ENCODE measurements at regions not wholly inside any gene's neighbourhood (a gene's known extent, or its start where the extent isn't known, plus 50 kb on each side); places are given as distances from the start of the nearest gene placed in this dataset.

DNA sequence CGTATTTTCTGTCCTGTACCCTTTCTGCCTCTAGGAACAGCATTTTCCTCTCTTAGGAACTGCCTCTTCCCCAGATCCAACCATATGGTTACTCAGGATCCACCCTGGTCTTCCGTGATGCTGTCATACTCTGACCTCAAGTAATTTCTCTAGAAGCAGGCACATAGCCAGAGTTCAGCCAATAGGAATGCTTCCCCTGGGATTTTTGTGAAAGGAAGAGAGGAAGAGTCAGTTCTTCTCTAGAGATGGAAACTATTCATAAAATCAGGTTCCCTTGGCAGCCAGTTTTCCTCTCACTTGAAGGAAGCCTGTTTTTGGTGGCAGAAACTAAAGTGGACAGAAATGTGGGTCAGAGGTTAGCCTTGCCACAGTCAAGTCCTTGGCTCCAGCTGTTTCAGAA lies 400.1 kb upstream of the PCSK5 start:
- Histone ChIP-seq H3K36me3 (ENCODE audit: insufficient read depth) (no peaks in the 10 kb centered on the region), H3K79me2 (replicated peaks; ENCODE audit: insufficient read depth) (no peaks in the 10 kb centered on the region), H2AFZ (0 out of 2 replicates have a peak overlapping the region, but pooled peaks have one; percentile 3), H4K20me1 (replicated peaks; ENCODE audit: insufficient read depth) (no peaks in the 10 kb centered on the region), H3K27me3 (ENCODE audit: insufficient read depth) (no peaks in the 10 kb centered on the region), H3K4me2 (no peak overlapping the region), H3K4me1 (ENCODE audit: insufficient read depth) (no peaks in the 10 kb centered on the region), H3K4me3 (no peak overlapping the region), H3F3A (replicated peaks; ENCODE audit: low read depth) (no peaks in the 10 kb centered on the region), H3K27ac (ENCODE audit: low read depth) (no peak overlapping the region), H3K9me2 (ENCODE audit: insufficient read depth) (no peaks in the 10 kb centered on the region; the same call in 1 of the 2 replicates)
- H3K27ac Mint-ChIP-seq, result no peak overlapping the region
- peaks cover 8% of the 10 kb centered on the region for H3K36me3 Mint-ChIP-seq (ENCODE audit: low read depth)
- H3K27me3 Mint-ChIP-seq (ENCODE audit: insufficient read depth, low read depth, poor library complexity), result peaks cover 2% of the 10 kb centered on the region
- TF ChIP-seq EZH2phosphoT487 (IDR thresholded peaks at IDR 0.05; ENCODE audit: unreplicated experiment) (no peak), STAT1 (IDR thresholded peaks at IDR 0.05; ENCODE audit: unreplicated experiment) (no peak), NANOG (IDR thresholded peaks at IDR 0.05; ENCODE audit: borderline replicate concordance) (no peak), EZH2 (IDR thresholded peaks at IDR 0.05; ENCODE audit: low read depth, unreplicated experiment) (no peak), ZNF331 (CRISPR knock-in tag; IDR thresholded peaks at IDR 0.05; ENCODE audit: low read depth) (no peak), JUNB (IDR thresholded peaks at IDR 0.05; ENCODE audit: unreplicated experiment) (no peak)
- TF ChIP-seq, protein P1, sequence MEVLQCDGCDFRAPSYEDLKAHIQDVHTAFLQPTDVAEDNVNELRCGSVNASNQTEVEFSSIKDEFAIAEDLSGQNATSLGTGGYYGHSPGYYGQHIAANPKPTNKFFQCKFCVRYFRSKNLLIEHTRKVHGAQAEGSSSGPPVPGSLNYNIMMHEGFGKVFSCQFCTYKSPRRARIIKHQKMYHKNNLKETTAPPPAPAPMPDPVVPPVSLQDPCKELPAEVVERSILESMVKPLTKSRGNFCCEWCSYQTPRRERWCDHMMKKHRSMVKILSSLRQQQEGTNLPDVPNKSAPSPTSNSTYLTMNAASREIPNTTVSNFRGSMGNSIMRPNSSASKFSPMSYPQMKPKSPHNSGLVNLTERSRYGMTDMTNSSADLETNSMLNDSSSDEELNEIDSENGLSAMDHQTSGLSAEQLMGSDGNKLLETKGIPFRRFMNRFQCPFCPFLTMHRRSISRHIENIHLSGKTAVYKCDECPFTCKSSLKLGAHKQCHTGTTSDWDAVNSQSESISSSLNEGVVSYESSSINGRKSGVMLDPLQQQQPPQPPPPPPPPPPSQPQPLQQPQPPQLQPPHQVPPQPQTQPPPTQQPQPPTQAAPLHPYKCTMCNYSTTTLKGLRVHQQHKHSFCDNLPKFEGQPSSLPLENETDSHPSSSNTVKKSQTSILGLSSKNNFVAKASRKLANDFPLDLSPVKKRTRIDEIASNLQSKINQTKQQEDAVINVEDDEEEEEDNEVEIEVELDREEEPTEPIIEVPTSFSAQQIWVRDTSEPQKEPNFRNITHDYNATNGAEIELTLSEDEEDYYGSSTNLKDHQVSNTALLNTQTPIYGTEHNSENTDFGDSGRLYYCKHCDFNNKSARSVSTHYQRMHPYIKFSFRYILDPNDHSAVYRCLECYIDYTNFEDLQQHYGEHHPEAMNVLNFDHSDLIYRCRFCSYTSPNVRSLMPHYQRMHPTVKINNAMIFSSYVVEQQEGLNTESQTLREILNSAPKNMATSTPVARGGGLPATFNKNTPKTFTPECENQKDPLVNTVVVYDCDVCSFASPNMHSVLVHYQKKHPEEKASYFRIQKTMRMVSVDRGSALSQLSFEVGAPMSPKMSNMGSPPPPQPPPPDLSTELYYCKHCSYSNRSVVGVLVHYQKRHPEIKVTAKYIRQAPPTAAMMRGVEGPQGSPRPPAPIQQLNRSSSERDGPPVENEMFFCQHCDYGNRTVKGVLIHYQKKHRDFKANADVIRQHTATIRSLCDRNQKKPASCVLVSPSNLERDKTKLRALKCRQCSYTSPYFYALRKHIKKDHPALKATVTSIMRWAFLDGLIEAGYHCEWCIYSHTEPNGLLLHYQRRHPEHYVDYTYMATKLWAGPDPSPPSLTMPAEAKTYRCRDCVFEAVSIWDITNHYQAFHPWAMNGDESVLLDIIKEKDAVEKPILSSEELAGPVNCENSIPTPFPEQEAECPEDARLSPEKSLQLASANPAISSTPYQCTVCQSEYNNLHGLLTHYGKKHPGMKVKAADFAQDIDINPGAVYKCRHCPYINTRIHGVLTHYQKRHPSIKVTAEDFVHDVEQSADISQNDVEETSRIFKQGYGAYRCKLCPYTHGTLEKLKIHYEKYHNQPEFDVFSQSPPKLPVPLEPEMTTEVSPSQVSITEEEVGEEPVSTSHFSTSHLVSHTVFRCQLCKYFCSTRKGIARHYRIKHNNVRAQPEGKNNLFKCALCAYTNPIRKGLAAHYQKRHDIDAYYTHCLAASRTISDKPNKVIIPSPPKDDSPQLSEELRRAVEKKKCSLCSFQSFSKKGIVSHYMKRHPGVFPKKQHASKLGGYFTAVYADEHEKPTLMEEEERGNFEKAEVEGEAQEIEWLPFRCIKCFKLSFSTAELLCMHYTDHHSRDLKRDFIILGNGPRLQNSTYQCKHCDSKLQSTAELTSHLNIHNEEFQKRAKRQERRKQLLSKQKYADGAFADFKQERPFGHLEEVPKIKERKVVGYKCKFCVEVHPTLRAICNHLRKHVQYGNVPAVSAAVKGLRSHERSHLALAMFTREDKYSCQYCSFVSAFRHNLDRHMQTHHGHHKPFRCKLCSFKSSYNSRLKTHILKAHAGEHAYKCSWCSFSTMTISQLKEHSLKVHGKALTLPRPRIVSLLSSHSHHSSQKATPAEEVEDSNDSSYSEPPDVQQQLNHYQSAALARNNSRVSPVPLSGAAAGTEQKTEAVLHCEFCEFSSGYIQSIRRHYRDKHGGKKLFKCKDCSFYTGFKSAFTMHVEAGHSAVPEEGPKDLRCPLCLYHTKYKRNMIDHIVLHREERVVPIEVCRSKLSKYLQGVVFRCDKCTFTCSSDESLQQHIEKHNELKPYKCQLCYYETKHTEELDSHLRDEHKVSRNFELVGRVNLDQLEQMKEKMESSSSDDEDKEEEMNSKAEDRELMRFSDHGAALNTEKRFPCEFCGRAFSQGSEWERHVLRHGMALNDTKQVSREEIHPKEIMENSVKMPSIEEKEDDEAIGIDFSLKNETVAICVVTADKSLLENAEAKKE (CRISPR knock-in tag; IDR thresholded peaks at IDR 0.05), result no peak
- TF ChIP-seq, protein P2, sequence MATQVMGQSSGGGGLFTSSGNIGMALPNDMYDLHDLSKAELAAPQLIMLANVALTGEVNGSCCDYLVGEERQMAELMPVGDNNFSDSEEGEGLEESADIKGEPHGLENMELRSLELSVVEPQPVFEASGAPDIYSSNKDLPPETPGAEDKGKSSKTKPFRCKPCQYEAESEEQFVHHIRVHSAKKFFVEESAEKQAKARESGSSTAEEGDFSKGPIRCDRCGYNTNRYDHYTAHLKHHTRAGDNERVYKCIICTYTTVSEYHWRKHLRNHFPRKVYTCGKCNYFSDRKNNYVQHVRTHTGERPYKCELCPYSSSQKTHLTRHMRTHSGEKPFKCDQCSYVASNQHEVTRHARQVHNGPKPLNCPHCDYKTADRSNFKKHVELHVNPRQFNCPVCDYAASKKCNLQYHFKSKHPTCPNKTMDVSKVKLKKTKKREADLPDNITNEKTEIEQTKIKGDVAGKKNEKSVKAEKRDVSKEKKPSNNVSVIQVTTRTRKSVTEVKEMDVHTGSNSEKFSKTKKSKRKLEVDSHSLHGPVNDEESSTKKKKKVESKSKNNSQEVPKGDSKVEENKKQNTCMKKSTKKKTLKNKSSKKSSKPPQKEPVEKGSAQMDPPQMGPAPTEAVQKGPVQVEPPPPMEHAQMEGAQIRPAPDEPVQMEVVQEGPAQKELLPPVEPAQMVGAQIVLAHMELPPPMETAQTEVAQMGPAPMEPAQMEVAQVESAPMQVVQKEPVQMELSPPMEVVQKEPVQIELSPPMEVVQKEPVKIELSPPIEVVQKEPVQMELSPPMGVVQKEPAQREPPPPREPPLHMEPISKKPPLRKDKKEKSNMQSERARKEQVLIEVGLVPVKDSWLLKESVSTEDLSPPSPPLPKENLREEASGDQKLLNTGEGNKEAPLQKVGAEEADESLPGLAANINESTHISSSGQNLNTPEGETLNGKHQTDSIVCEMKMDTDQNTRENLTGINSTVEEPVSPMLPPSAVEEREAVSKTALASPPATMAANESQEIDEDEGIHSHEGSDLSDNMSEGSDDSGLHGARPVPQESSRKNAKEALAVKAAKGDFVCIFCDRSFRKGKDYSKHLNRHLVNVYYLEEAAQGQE (IDR thresholded peaks at IDR 0.05; ENCODE audit: unreplicated experiment), result no peak
- TF ChIP-seq, protein P3, sequence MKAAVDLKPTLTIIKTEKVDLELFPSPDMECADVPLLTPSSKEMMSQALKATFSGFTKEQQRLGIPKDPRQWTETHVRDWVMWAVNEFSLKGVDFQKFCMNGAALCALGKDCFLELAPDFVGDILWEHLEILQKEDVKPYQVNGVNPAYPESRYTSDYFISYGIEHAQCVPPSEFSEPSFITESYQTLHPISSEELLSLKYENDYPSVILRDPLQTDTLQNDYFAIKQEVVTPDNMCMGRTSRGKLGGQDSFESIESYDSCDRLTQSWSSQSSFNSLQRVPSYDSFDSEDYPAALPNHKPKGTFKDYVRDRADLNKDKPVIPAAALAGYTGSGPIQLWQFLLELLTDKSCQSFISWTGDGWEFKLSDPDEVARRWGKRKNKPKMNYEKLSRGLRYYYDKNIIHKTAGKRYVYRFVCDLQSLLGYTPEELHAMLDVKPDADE (IDR thresholded peaks at IDR 0.05), result no peak
- H3K4me1 Mint-ChIP-seq, result no peaks in the 10 kb centered on the region
- no peak overlapping the region for H3K4me3 Mint-ChIP-seq
- DNase-seq (ENCODE audit: low spot score) (no peak), ATAC-seq (no peak)
- H3K9me3 Mint-ChIP-seq, result peaks cover 10% of the 10 kb centered on the region
